ENCODE measurements at regions not wholly inside any gene's neighbourhood (a gene's known extent, or its start where the extent isn't known, plus 50 kb on each side); places are given as distances from the start of the nearest gene placed in this dataset.

- Mint-ChIP-seq H3K27me3 (no peaks in the 10 kb centered on the region), H3K27ac (no peak overlapping the region), H3K4me3 (no peak overlapping the region), H3K4me1 (ENCODE audit: low read depth) (peaks cover 26% of the 10 kb centered on the region), H3K36me3 (ENCODE audit: low read depth) (no peaks in the 10 kb centered on the region), H3K9me3 (no peaks in the 10 kb centered on the region)
- CTCF ChIA-PET = interaction anchor here (1.0 kb wide), 1 partner anchor 11 kb away, joined by 6 read pairs; no protein-coding TSS in a partner anchor
- H3K4me3 ChIP-seq (ENCODE audit: low read length) = no peak overlapping the region
- POLR2A ChIA-PET = interaction anchor here (0.7 kb wide), 1 partner anchor 109 kb away, joined by 3 read pairs; no protein-coding TSS in a partner anchor
- ATAC-seq (ENCODE audit: poor library complexity) (no peak), DNase-seq (no peak)
- H3K9me3 ChIP-seq (ENCODE audit: control insufficient read depth in 1 of 2, insufficient read depth in 1 of 2, low read length in 2 of 2) = no peaks in the 10 kb centered on the region
- intact Hi-C loops (cut with DNase I, micrococcal nuclease) = no loop called here
- no peaks in the 10 kb centered on the region for H3K27me3 ChIP-seq (ENCODE audit: control insufficient read depth in 1 of 2, insufficient read depth in 2 of 2, low read length in 2 of 2)
- peaks cover 22% of the 10 kb centered on the region for H3K4me1 ChIP-seq (ENCODE audit: insufficient read depth, low read length)
- no peak overlapping the region for H3K27ac ChIP-seq (ENCODE audit: low read depth in 1 of 2, low read length in 2 of 2)
- TF ChIP-seq, protein P1, sequence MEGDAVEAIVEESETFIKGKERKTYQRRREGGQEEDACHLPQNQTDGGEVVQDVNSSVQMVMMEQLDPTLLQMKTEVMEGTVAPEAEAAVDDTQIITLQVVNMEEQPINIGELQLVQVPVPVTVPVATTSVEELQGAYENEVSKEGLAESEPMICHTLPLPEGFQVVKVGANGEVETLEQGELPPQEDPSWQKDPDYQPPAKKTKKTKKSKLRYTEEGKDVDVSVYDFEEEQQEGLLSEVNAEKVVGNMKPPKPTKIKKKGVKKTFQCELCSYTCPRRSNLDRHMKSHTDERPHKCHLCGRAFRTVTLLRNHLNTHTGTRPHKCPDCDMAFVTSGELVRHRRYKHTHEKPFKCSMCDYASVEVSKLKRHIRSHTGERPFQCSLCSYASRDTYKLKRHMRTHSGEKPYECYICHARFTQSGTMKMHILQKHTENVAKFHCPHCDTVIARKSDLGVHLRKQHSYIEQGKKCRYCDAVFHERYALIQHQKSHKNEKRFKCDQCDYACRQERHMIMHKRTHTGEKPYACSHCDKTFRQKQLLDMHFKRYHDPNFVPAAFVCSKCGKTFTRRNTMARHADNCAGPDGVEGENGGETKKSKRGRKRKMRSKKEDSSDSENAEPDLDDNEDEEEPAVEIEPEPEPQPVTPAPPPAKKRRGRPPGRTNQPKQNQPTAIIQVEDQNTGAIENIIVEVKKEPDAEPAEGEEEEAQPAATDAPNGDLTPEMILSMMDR (IDR thresholded peaks at IDR 0.05) = no peak
- no peaks in the 10 kb centered on the region for H3K36me3 ChIP-seq (ENCODE audit: insufficient read depth, low read length)
Measured at GRCh38 chr6:149249370-149250357, 67.8 kb upstream of the TAB2 start.

- H3K27me3 Mint-ChIP-seq = no peaks in the 10 kb centered on the region
Measured at GRCh38 chr6:149250951-149251350, 66.6 kb upstream of the TAB2 start.

GRCh38 chr6:149252622-149253021, 64.9 kb upstream of the TAB2 start:
- Mint-ChIP-seq H3K27ac (no peak overlapping the region), H3K27me3 (no peaks in the 10 kb centered on the region), H3K36me3 (ENCODE audit: low read depth) (no peaks in the 10 kb centered on the region), H3K4me1 (ENCODE audit: low read depth) (peaks cover 19% of the 10 kb centered on the region), H3K4me3 (no peak overlapping the region), H3K9me3 (no peaks in the 10 kb centered on the region)
- Histone ChIP-seq H3K27me3 (ENCODE audit: control insufficient read depth in 1 of 2, insufficient read depth in 2 of 2, low read length in 2 of 2) (no peaks in the 10 kb centered on the region), H3K36me3 (ENCODE audit: insufficient read depth, low read length) (no peaks in the 10 kb centered on the region), H3K9me3 (ENCODE audit: control insufficient read depth in 1 of 2, insufficient read depth in 1 of 2, low read length in 2 of 2) (no peaks in the 10 kb centered on the region), H3K4me3 (ENCODE audit: low read length) (no peak overlapping the region), H3K27ac (ENCODE audit: low read depth in 1 of 2, low read length in 2 of 2) (no peak overlapping the region), H3K4me1 (ENCODE audit: insufficient read depth, low read length) (peaks cover 13% of the 10 kb centered on the region)
- no peak for DNase-seq
- TF ChIP-seq, protein P1 (IDR thresholded peaks at IDR 0.05) = no peak
- POLR2A ChIA-PET = no interaction called here
- no peak for ATAC-seq (ENCODE audit: poor library complexity)
- intact Hi-C loops (cut with DNase I, micrococcal nuclease) = loop anchor here in 1 of 2 experiments (2.0 kb wide), 1 partner anchor 36 kb away; no protein-coding TSS in a partner anchor
- CTCF ChIA-PET = interaction anchor here (0.5 kb wide), 1 partner anchor 223 kb away, joined by 3 read pairs; no protein-coding TSS in a partner anchor

More at GRCh38 chr6:149250951-149251350, 66.6 kb upstream of the TAB2 start:
- Mint-ChIP-seq H3K27ac (no peak overlapping the region), H3K4me1 (ENCODE audit: low read depth) (peaks cover 26% of the 10 kb centered on the region), H3K36me3 (ENCODE audit: low read depth) (no peaks in the 10 kb centered on the region), H3K4me3 (no peak overlapping the region), H3K9me3 (no peaks in the 10 kb centered on the region)
- Histone ChIP-seq H3K36me3 (ENCODE audit: insufficient read depth, low read length) (no peaks in the 10 kb centered on the region), H3K27ac (ENCODE audit: low read depth in 1 of 2, low read length in 2 of 2) (no peak overlapping the region), H3K4me1 (ENCODE audit: insufficient read depth, low read length) (peaks cover 22% of the 10 kb centered on the region), H3K9me3 (ENCODE audit: control insufficient read depth in 1 of 2, insufficient read depth in 1 of 2, low read length in 2 of 2) (no peaks in the 10 kb centered on the region), H3K4me3 (ENCODE audit: low read length) (no peak overlapping the region), H3K27me3 (ENCODE audit: control insufficient read depth in 1 of 2, insufficient read depth in 2 of 2, low read length in 2 of 2) (no peaks in the 10 kb centered on the region)
- TF ChIP-seq, protein P1 (IDR thresholded peaks at IDR 0.05) = no peak
- no peak for DNase-seq
- intact Hi-C loops (cut with DNase I, micrococcal nuclease) = no loop called here
- CTCF ChIA-PET = interaction anchor here (1.0 kb wide), 1 partner anchor 181 kb away, joined by 4 read pairs; no protein-coding TSS in a partner anchor
- ATAC-seq (ENCODE audit: poor library complexity) = no peak
- POLR2A ChIA-PET = no interaction called here

Measured in CD4-positive, alpha-beta T cell (primary cell).